ENCODE measurements at regions not wholly inside any gene's neighbourhood (a gene's known extent, or its start where the extent isn't known, plus 50 kb on each side); places are given as distances from the start of the nearest gene placed in this dataset.
A peak's percentile ranks its signal among the peaks of the same experiment; 100 is the strongest.

DNA sequence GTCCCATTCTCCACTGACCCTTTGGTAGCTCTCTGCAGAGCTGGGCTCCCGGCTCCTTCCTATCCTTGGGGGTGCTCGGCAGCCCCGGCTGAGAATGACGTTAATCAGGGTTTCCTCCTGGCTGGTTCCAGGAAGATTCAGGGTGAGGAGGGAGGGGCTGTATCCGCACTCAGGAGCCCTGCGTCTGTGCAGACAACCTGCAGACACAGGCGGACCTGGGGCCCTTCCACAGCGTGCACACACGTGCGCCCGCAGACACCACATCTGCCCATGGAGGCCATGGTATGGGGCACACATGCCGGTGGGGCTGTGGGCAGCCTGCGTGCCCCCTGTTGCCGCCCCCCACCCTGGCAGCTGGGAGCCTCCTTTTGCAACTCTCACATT lies 66.6 kb upstream of the RNU6ATAC start:
- peak overlapping the region; percentile 21; the same call in 1 of the 2 replicates for H4K91ac ChIP-seq (ENCODE audit: insufficient read depth, low read depth, low read length)
- H3K9me3 ChIP-seq (ENCODE audit: control insufficient read depth, insufficient read depth, low read length), result no peaks in the 10 kb centered on the region
- H2BK20ac ChIP-seq (ENCODE audit: low read depth, low read length), result no peak overlapping the region
- no peak overlapping the region for H3K56ac ChIP-seq (ENCODE audit: extremely low read depth, insufficient read depth, low read length)
- no peak overlapping the region; the same call in 2 of the 3 replicates for H2BK15ac ChIP-seq (ENCODE audit: low read depth, low read length)
- peak overlapping the region; percentile 16; the same call in 1 of the 2 replicates for H3K18ac ChIP-seq (ENCODE audit: low read depth, low read length)
- peak overlapping the region; percentile 60 for H2BK120ac ChIP-seq (ENCODE audit: low read depth, low read length)
- 63% methylated on average over 7 of the region's 14 CpGs; no CpG with 5 or more reads in 1 of the 2 experiments for WGBS, 2 experiments (ENCODE audit: extremely low coverage in 2 of 2, insufficient read length in 1 of 2)
- no peaks in the 10 kb centered on the region for H3K27me3 ChIP-seq (ENCODE audit: control insufficient read depth, insufficient read depth, low read length)
- CTCF ChIA-PET, result no interaction called here
- no peak overlapping the region for H2AK5ac ChIP-seq (ENCODE audit: low read depth, low read length)
- dilution Hi-C loops (cut with HindIII; ENCODE audit: low sequenced_read_pairs, unreplicated experiment) (no loop called here), in situ Hi-C loops (cut with MboI; ENCODE audit: low sequenced_read_pairs) (no loop called here), intact Hi-C loops (cut with micrococcal nuclease) (no loop called here)
- POLR2A ChIA-PET (ENCODE audit: unreplicated experiment), result no interaction called here
- H3K27ac ChIP-seq (ENCODE audit: insufficient read depth, low read length), result 0 out of 2 replicates have a peak overlapping the region, but pooled peaks have one; percentile 23
- H3K4me1 ChIP-seq (ENCODE audit: control insufficient read depth, insufficient read depth, low read length), result peaks cover 22% of the 10 kb centered on the region
- H3K9ac ChIP-seq (ENCODE audit: low read depth, low read length), result no peak overlapping the region
- TF ChIP-seq RAD21 (IDR thresholded peaks at IDR 0.05; ENCODE audit: low read length) (no peak), FOS (IDR thresholded peaks at IDR 0.05; ENCODE audit: low read depth, low read length) (no peak), CHD1 (IDR thresholded peaks at IDR 0.05; ENCODE audit: low read depth, low read length) (no peak)
- TF ChIP-seq, protein P1, sequence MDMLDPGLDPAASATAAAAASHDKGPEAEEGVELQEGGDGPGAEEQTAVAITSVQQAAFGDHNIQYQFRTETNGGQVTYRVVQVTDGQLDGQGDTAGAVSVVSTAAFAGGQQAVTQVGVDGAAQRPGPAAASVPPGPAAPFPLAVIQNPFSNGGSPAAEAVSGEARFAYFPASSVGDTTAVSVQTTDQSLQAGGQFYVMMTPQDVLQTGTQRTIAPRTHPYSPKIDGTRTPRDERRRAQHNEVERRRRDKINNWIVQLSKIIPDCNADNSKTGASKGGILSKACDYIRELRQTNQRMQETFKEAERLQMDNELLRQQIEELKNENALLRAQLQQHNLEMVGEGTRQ (IDR thresholded peaks at IDR 0.05; ENCODE audit: low read depth, low read length), result no peak
- TF ChIP-seq, protein P2, sequence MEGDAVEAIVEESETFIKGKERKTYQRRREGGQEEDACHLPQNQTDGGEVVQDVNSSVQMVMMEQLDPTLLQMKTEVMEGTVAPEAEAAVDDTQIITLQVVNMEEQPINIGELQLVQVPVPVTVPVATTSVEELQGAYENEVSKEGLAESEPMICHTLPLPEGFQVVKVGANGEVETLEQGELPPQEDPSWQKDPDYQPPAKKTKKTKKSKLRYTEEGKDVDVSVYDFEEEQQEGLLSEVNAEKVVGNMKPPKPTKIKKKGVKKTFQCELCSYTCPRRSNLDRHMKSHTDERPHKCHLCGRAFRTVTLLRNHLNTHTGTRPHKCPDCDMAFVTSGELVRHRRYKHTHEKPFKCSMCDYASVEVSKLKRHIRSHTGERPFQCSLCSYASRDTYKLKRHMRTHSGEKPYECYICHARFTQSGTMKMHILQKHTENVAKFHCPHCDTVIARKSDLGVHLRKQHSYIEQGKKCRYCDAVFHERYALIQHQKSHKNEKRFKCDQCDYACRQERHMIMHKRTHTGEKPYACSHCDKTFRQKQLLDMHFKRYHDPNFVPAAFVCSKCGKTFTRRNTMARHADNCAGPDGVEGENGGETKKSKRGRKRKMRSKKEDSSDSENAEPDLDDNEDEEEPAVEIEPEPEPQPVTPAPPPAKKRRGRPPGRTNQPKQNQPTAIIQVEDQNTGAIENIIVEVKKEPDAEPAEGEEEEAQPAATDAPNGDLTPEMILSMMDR (conservative IDR thresholded peaks at IDR 0.05; ENCODE audit: low read depth, low read length), result no peak
- no peak overlapping the region for H2AFZ ChIP-seq (replicated peaks; ENCODE audit: low read length, poor library complexity)
- H2BK5ac ChIP-seq (ENCODE audit: low read depth, low read length, poor library complexity, severe bottlenecking), result no peak overlapping the region
- no peak overlapping the region for H3K4ac ChIP-seq (ENCODE audit: low read depth, low read length)
- no peaks in the 10 kb centered on the region for H3K36me3 ChIP-seq (ENCODE audit: control insufficient read depth, insufficient read depth, low read length)
- H3K23ac ChIP-seq (ENCODE audit: low read depth, low read length), result no peak overlapping the region
- H3K9me1 ChIP-seq (ENCODE audit: insufficient read depth, low read length), result peaks cover 7% of the 10 kb centered on the region
- no peak overlapping the region for H2AK9ac ChIP-seq (replicated peaks; ENCODE audit: low read depth, low read length, poor library complexity)
- no TSS peak for BruUV-seq (replicated peaks)
- no peaks in the 10 kb centered on the region for H3K79me1 ChIP-seq (ENCODE audit: low read depth in 1 of 2, low read length in 2 of 2)
- DNase-seq (no peak), ATAC-seq (ENCODE audit: low read depth) (no peak)
- no peaks in the 10 kb centered on the region for H4K20me1 ChIP-seq (ENCODE audit: insufficient read depth, low read length)
- no peak overlapping the region for H3K4me2 ChIP-seq (ENCODE audit: low read depth, low read length)
- H4K8ac ChIP-seq (ENCODE audit: low read depth in 2 of 2, low read length in 2 of 2), result no peak overlapping the region
- H3K14ac ChIP-seq (replicated peaks; ENCODE audit: low read depth, low read length), result no peak overlapping the region
- no peak overlapping the region for H3K4me3 ChIP-seq (ENCODE audit: insufficient read depth, low read depth, low read length)
- H4K5ac ChIP-seq (ENCODE audit: low read depth, low read length), result peak overlapping the region; percentile 61
